ENCODE measurements at regions not wholly inside any gene's neighbourhood (a gene's known extent, or its start where the extent isn't known, plus 50 kb on each side); places are given as distances from the start of the nearest gene placed in this dataset.

DNA sequence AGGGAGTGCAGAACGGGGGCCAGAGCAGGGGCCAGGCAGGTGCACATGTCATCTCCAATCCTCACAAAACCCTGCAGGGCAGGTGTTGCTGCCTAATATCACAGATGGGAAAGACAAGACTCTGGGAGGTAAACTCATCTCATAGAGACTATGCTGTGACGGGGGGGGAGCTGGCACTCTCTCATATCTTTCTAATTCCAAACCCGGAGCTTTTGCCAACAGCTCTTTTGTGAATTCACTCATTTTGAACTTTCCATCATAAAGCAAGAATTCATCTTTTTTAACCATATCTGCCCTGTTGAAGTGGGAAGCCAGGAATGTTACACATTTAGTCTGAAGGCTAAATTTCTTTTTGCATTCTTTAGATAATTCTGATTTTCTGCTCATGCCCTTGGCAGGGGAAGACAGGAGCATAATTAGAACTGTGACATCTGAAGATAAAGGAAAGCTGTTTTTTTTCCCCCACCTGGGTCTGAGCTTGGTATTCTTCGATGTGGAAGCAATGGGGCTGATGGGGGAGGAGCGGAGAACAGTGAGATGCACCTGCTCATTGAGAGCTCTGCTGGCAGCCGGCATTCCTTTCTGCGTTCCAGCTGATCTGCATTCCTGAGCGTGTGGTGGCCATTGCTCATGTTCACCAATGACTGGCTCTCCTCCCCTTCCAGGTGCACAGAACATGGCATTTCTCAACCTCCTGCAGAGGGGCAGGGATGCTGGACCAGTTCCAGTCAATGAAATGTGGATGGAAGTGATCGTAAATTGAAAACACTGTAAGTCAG lies 159.2 kb downstream of the NSG2 start (continued):
- TF ChIP-seq KDM1A (IDR thresholded peaks at IDR 0.05; ENCODE audit: borderline replicate concordance, low read length), result no peak; the same call in 1 of the 2 replicates
